Liver (tissue), 3 donors: ENCODE measurements at regions not wholly inside any gene's neighbourhood (a gene's known extent, or its start where the extent isn't known, plus 50 kb on each side); places are given as distances from the start of the nearest gene placed in this dataset.

Experiments
- CTCF ChIP-seq: fragments of 150-350 bp; IDR thresholded peaks from 2 replicates; pipeline ENCODE4 v1.5.1; 2017; ENCODE audit warnings: improper control_type of control experiment, low read depth, low read length; ENCODE audit not compliant: missing input control
- SP1 ChIP-seq: IDR thresholded peaks from 2 replicates; pipeline ENCODE4 v1.6.1; 2018; ENCODE audit warnings: antibody characterized with exemption, mild to moderate bottlenecking
- donor health status: healthy.
- donor health status: healthy.

GRCh38 chr17:55843785-55844184, 92.9 kb downstream of the PCTP start:
- no peak for TF ChIP-seq CTCF
- TF ChIP-seq SP1, result no peak
